Bronchial epithelial cell (primary cell): ENCODE measurements at regions not wholly inside any gene's neighbourhood (a gene's known extent, or its start where the extent isn't known, plus 50 kb on each side); places are given as distances from the start of the nearest gene placed in this dataset.

Source experiments
- DNase-seq: peaks from one replicate; pipeline ENCODE4 v3.0.0-alpha.2; 2010; ENCODE audit warnings: low read depth
- FAIRE-seq: peaks from 2 replicates; lab custom pipeline; 2011; peaks lifted over from hg19 to GRCh38; lab: Jason Lieb, UNC
- H3K27me3 ChIP-seq: 2 replicates; pipeline ENCODE4 v1.5.1; 2011; ENCODE audit warnings: low read length; ENCODE audit not compliant: control insufficient read depth, insufficient read depth
- H3K36me3 ChIP-seq: 2 replicates; pipeline ENCODE4 v1.5.1; 2011; ENCODE audit warnings: low read length; ENCODE audit not compliant: control insufficient read depth, insufficient read depth
- H3K4me3 ChIP-seq: 2 replicates; pipeline ENCODE4 v1.5.1; 2011; ENCODE audit warnings: mild to moderate bottlenecking, low read depth, low read length, control low read depth
- TF ChIP-seq, protein P1 (sequence below): IDR thresholded peaks from 2 replicates; pipeline ENCODE4 v1.5.1; 2011; ENCODE audit warnings: mild to moderate bottlenecking, moderate library complexity, low read length, control low read depth, inconsistent platforms; ENCODE audit not compliant: insufficient read depth, severe bottlenecking

DNA sequence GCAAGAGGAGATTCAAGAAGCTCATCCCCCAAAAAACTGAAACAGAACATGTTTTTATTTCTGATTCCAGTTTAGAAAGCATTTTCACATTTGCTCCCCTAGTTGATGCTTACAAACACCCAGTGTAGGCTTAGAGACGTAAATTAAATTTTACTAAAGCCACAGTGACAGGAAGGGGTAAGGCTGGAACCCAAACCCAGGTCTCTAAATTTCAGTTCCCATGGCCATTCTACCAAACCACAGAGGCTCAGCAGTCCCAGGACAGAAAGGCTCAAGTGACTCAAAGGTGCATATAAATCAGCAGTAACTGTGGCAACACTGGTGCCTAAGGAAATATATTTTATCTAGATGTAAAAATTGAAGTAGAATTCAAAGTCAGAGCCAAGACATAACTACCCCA, 128.7 kb downstream of the CEP120 start:
- Histone ChIP-seq H3K27me3 (no peaks in the 10 kb centered on the region), H3K36me3 (no peaks in the 10 kb centered on the region), H3K4me3 (no peak overlapping the region)
- TF ChIP-seq, protein P1, sequence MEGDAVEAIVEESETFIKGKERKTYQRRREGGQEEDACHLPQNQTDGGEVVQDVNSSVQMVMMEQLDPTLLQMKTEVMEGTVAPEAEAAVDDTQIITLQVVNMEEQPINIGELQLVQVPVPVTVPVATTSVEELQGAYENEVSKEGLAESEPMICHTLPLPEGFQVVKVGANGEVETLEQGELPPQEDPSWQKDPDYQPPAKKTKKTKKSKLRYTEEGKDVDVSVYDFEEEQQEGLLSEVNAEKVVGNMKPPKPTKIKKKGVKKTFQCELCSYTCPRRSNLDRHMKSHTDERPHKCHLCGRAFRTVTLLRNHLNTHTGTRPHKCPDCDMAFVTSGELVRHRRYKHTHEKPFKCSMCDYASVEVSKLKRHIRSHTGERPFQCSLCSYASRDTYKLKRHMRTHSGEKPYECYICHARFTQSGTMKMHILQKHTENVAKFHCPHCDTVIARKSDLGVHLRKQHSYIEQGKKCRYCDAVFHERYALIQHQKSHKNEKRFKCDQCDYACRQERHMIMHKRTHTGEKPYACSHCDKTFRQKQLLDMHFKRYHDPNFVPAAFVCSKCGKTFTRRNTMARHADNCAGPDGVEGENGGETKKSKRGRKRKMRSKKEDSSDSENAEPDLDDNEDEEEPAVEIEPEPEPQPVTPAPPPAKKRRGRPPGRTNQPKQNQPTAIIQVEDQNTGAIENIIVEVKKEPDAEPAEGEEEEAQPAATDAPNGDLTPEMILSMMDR, result no peak
- DNase-seq (no peak), FAIRE-seq (no peak)

DNA sequence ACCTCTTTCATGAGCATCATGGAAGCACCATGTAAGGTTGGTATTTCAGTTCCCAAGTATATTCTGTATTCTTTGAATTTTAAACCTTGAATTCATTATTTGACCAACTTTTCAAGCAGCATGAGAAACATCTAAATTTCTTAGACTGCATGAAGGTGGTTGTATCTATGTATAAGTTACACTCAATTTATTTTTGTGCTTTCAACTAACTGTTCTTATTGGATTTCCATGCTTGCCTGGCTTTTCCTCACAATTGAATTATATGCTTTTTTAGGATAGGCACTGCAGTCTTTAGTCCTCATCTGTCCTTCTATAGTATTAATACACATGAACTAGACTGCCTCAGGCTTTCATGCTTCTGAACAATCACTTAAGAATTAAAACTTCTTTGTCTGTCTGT, 134.0 kb downstream of the CEP120 start:
- no peaks in the 10 kb centered on the region for H3K36me3 ChIP-seq

DNA sequence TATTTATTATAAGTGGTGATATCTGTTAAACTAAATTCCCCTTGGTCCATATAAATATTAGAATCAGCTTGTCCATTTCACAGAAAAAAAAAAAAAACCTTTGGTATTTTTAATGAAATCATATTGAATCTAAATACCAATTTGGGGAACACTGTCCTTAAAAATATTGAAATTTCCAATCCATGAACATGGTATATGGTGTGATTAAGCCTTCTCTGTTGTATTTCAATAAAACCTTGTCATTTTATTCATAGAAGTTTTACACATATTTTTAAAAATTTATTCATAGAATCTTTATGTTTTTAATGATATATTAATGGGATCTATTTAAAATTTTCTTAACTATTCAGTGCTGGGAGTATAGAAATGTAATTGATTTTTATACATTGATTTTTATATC, 135.3 kb downstream of the CEP120 start:
- DNase-seq (no peak), FAIRE-seq (no peak)
- Histone ChIP-seq H3K4me3 (no peak overlapping the region), H3K36me3 (no peaks in the 10 kb centered on the region), H3K27me3 (peaks cover 1% of the 10 kb centered on the region)
- TF ChIP-seq, protein P1, result no peak

More for the DNA sequence above, 134.0 kb downstream of the CEP120 start:
- DNase-seq (no peak), FAIRE-seq (no peak)
- TF ChIP-seq, protein P1, result no peak
- H3K27me3 ChIP-seq, result peaks cover 1% of the 10 kb centered on the region
- H3K4me3 ChIP-seq, result no peak overlapping the region

DNA sequence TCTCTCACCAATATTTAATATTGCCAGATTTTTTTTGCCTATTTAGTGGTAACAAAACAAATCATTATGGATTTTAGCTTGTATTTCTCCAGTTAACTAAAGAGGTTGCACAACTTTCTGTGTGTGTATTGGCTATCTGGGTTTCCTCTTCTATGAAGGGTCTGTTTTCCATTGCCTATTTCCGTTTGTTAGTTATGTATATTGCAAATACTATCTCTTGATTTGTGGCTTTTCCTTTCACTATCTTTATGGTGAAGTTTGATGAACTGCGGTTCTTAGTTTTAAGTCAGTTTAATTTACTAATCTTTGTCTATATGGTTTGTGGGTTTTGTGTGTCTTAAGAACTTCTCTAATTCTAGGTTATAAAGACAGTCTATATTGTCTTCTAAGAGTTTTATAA, 136.3 kb downstream of the CEP120 start:
- TF ChIP-seq, protein P1, result no peak
- Histone ChIP-seq H3K4me3 (no peak overlapping the region), H3K36me3 (no peaks in the 10 kb centered on the region), H3K27me3 (peaks cover 3% of the 10 kb centered on the region)
- DNase-seq (no peak), FAIRE-seq (no peak)

DNA sequence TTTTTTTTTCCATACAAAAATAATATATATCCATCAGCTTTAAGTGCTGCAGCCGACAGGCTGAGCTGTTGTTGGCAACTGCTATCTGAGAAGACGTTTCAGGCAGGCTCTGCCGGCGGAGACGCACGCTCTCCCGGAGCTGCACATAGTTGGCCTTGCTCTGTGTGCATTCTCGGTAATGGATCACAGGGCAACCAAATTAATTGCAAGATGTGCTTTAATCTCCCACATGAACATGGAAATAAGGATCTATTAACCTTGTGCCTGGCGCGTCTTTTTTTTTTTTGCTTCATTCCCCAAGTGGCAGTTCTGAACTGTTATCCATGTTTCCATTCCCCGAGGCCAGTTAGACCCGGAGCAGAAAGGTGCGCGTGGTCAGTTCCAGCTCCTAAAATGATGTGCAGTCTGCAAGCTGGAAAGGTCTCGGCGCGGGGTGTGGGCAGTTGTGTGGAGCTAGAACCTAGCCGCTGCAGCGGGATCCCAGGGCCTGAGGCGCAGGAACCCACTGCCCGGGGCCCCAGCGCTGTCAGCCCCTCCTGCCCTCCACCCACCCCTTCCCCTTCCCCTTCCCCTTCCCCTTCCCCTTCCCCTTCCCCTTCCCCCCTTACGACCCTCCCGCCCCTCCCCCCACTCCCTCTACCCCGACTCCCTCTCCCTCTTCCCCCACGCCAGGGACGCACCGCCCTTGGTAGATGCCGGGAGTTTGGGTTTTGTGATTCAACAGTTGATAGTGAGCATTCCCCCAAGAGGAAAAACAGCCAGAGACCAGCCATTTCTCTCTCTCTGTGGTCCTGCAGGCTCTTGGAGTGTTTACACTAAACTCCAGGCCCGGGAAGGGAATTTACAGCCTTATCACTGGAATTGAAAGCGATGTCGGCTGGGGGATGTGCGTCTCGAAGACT, 137.8 kb downstream of the CEP120 start:
- Histone ChIP-seq H3K36me3 (no peaks in the 10 kb centered on the region), H3K4me3 (no peak overlapping the region), H3K27me3 (peaks cover 3% of the 10 kb centered on the region)
- FAIRE-seq (no peak), DNase-seq (no peak)
- TF ChIP-seq, protein P1, result no peak

DNA sequence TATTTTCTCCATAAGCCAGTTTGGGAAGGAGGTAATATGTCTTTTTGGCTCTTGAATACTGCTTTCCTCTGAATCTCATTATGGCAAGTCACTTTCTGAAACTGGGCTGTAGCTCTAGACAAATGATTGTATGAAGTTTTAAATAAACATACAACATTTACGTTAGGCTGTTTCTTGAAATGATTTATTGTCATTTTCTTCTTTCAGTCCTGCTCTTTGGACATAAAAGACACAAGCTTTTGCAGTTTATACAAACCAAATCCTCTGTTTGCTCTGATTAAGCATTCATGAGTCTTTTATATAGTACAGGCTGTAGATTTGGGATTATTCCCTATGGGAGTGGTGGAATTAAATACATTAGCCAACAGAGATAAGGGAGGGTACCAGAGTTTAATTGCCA, 139.7 kb downstream of the CEP120 start:
- DNase-seq (no peak), FAIRE-seq (no peak)
- TF ChIP-seq, protein P1, result no peak

More for the DNA sequence above, 139.7 kb downstream of the CEP120 start:
- H3K4me3 ChIP-seq, result no peak overlapping the region
- no peaks in the 10 kb centered on the region for H3K36me3 ChIP-seq
- peaks cover 3% of the 10 kb centered on the region for H3K27me3 ChIP-seq
